ENCODE measurements at regions not wholly inside any gene's neighbourhood (a gene's known extent, or its start where the extent isn't known, plus 50 kb on each side); places are given as distances from the start of the nearest gene placed in this dataset.

- TF ChIP-seq, protein P1, sequence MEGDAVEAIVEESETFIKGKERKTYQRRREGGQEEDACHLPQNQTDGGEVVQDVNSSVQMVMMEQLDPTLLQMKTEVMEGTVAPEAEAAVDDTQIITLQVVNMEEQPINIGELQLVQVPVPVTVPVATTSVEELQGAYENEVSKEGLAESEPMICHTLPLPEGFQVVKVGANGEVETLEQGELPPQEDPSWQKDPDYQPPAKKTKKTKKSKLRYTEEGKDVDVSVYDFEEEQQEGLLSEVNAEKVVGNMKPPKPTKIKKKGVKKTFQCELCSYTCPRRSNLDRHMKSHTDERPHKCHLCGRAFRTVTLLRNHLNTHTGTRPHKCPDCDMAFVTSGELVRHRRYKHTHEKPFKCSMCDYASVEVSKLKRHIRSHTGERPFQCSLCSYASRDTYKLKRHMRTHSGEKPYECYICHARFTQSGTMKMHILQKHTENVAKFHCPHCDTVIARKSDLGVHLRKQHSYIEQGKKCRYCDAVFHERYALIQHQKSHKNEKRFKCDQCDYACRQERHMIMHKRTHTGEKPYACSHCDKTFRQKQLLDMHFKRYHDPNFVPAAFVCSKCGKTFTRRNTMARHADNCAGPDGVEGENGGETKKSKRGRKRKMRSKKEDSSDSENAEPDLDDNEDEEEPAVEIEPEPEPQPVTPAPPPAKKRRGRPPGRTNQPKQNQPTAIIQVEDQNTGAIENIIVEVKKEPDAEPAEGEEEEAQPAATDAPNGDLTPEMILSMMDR (IDR thresholded peaks at IDR 0.05; ENCODE audit: poor library complexity), result no peak
- TF ChIP-seq EZH2 (IDR thresholded peaks at IDR 0.05; ENCODE audit: borderline replicate concordance) (no peak), EZH2phosphoT487 (IDR thresholded peaks at IDR 0.05; ENCODE audit: low read depth, severe bottlenecking, unreplicated experiment) (no peak)
Measured at GRCh38 chr16:87209808-87210512, 107.2 kb downstream of the C16orf95 start.

All from hepatocyte (in vitro differentiated cells).